ENCODE measurements at regions not wholly inside any gene's neighbourhood (a gene's known extent, or its start where the extent isn't known, plus 50 kb on each side); places are given as distances from the start of the nearest gene placed in this dataset.

DNA sequence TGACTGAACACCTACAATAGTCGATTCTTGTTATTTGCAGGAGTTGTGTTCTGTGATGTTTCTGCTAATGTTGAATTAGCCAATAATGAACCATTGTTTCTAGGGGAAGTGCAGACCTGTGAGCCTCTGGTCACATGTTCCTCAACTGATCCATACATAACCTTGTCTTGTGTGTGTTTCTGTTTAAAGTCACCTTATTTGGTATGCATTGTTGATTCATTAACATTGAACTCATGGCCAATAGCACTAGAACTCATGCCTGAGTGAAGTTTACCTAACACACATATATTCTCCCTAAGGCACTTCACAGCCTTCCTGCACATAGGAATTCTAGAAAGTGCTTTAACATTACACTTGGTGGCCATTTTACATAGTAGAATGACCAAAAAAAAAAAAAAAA is 271.8 kb upstream of the PLET1 start:
- no peaks in the 10 kb centered on the region for H3K27me3 ChIP-seq (ENCODE audit: control insufficient read depth, insufficient read depth, low read length)
- no peaks in the 10 kb centered on the region for H3K36me3 ChIP-seq (ENCODE audit: control insufficient read depth, insufficient read depth, low read length)
- no peak overlapping the region for H3K4me3 ChIP-seq (ENCODE audit: low read length)
- DNase-seq (no peak), ATAC-seq (no peak)
- no peak for TF ChIP-seq CTCF (IDR thresholded peaks at IDR 0.05)
- intact Hi-C loops (cut with micrococcal nuclease): no loop called here
- Mint-ChIP-seq H3K4me1 (peaks cover 0 to 4% of the 10 kb centered on the region in 2 donors), H3K9me3 (no peaks in the 10 kb centered on the region), H3K4me3 (no peak overlapping the region), H3K36me3 (no peaks in the 10 kb centered on the region), H3K27ac (no peak overlapping the region), H3K27me3 (ENCODE audit: low read depth in 2 of 2) (peaks cover 16% of the 10 kb centered on the region in 2 donors)
- H3K27ac ChIP-seq (ENCODE audit: low read length): no peak overlapping the region
- 89% methylated on average over 1 of the region's 1 CpG for WGBS (ENCODE audit: insufficient coverage)
- peaks cover under 1% of the 10 kb centered on the region for H3K4me1 ChIP-seq (ENCODE audit: control insufficient read depth, insufficient read depth, low read length)
- H3K9me3 ChIP-seq (ENCODE audit: control insufficient read depth, insufficient read depth, low read length): no peaks in the 10 kb centered on the region

- no peak for DNase-seq
- no peaks in the 10 kb centered on the region for H3K27me3 ChIP-seq (ENCODE audit: control insufficient read depth, insufficient read depth, low read length)
- H3K4me1 ChIP-seq (ENCODE audit: control insufficient read depth, insufficient read depth, low read length): no peaks in the 10 kb centered on the region
- Mint-ChIP-seq H3K4me3 (no peak overlapping the region), H3K27ac (no peak overlapping the region), H3K27me3 (ENCODE audit: low read depth in 2 of 2) (peaks cover 16 to 18% of the 10 kb centered on the region in 2 donors), H3K4me1 (no peaks in the 10 kb centered on the region), H3K36me3 (no peaks in the 10 kb centered on the region), H3K9me3 (no peaks in the 10 kb centered on the region)
- H3K36me3 ChIP-seq (ENCODE audit: control insufficient read depth, insufficient read depth, low read length): no peaks in the 10 kb centered on the region
- no peaks in the 10 kb centered on the region for H3K9me3 ChIP-seq (ENCODE audit: control insufficient read depth, insufficient read depth, low read length)
- no peak overlapping the region for H3K27ac ChIP-seq (ENCODE audit: low read length)
- ATAC-seq: no peak
- no peak for TF ChIP-seq CTCF (IDR thresholded peaks at IDR 0.05)
- intact Hi-C loops (cut with micrococcal nuclease): no loop called here
- H3K4me3 ChIP-seq (ENCODE audit: low read length): no peak overlapping the region
These were observed 273.0 kb upstream of the PLET1 start for GRCh38 chr11:112533682-112534081.

DNA sequence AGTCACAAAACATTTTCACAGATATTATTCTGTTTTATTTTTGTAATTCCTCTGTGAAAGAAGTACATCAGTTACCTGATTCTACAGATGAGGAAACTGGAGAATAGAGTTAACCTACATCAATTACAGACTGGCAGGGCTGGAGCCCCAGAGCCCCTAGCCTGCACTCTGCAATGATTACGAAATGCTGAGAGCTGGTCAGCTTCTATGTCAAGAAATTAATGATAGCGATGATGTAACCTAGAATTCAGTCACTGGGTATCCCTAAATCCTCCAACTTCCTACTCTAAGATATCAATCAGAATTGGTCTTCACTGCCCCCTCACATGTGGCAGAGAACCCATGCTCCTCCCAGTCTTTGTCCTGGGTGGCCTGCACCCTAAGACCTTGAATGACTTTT is 273.5 kb upstream of the PLET1 start:
- ATAC-seq (no peak), DNase-seq (no peak)
- WGBS (ENCODE audit: insufficient coverage): 85% methylated on average over 2 of the region's 2 CpGs
- Mint-ChIP-seq H3K27me3 (ENCODE audit: low read depth in 2 of 2) (peaks cover 16 to 21% of the 10 kb centered on the region in 2 donors), H3K36me3 (no peaks in the 10 kb centered on the region), H3K4me1 (peaks cover 0 to 2% of the 10 kb centered on the region in 2 donors), H3K4me3 (no peak overlapping the region), H3K9me3 (no peaks in the 10 kb centered on the region), H3K27ac (no peak overlapping the region)
- intact Hi-C loops (cut with micrococcal nuclease): no loop called here
- no peaks in the 10 kb centered on the region for H3K36me3 ChIP-seq (ENCODE audit: control insufficient read depth, insufficient read depth, low read length)
- H3K4me3 ChIP-seq (ENCODE audit: low read length): no peak overlapping the region
- no peaks in the 10 kb centered on the region for H3K4me1 ChIP-seq (ENCODE audit: control insufficient read depth, insufficient read depth, low read length)
- no peak for TF ChIP-seq CTCF (IDR thresholded peaks at IDR 0.05)
- H3K27ac ChIP-seq (ENCODE audit: low read length): no peak overlapping the region
- no peaks in the 10 kb centered on the region for H3K9me3 ChIP-seq (ENCODE audit: control insufficient read depth, insufficient read depth, low read length)
- H3K27me3 ChIP-seq (ENCODE audit: control insufficient read depth, insufficient read depth, low read length): no peaks in the 10 kb centered on the region

- 90% methylated on average over 1 of the region's 1 CpG for WGBS (ENCODE audit: insufficient coverage)
- Mint-ChIP-seq H3K9me3 (no peaks in the 10 kb centered on the region), H3K27ac (no peak overlapping the region), H3K36me3 (no peaks in the 10 kb centered on the region), H3K27me3 (ENCODE audit: low read depth in 2 of 2) (peaks cover 16 to 26% of the 10 kb centered on the region in 2 donors), H3K4me3 (no peak overlapping the region), H3K4me1 (peaks cover 0 to 19% of the 10 kb centered on the region in 2 donors)
- no peaks in the 10 kb centered on the region for H3K36me3 ChIP-seq (ENCODE audit: control insufficient read depth, insufficient read depth, low read length)
- H3K4me1 ChIP-seq (ENCODE audit: control insufficient read depth, insufficient read depth, low read length): no peaks in the 10 kb centered on the region
- DNase-seq (no peak), ATAC-seq (no peak)
- H3K27me3 ChIP-seq (ENCODE audit: control insufficient read depth, insufficient read depth, low read length): no peaks in the 10 kb centered on the region
- H3K4me3 ChIP-seq (ENCODE audit: low read length): no peak overlapping the region
- H3K27ac ChIP-seq (ENCODE audit: low read length): no peak overlapping the region
- no peaks in the 10 kb centered on the region for H3K9me3 ChIP-seq (ENCODE audit: control insufficient read depth, insufficient read depth, low read length)
- TF ChIP-seq CTCF (IDR thresholded peaks at IDR 0.05): no peak
- intact Hi-C loops (cut with micrococcal nuclease): no loop called here
These were observed 276.4 kb upstream of the PLET1 start for GRCh38 chr11:112537026-112537425.

Measured in natural killer cell (primary cell).